ENCODE measurements at regions not wholly inside any gene's neighbourhood (a gene's known extent, or its start where the extent isn't known, plus 50 kb on each side); places are given as distances from the start of the nearest gene placed in this dataset.

GRCh38 chr14:96986256-96987085, 189.3 kb downstream of the VRK1 start:
- no peak for DNase-seq

DNA sequence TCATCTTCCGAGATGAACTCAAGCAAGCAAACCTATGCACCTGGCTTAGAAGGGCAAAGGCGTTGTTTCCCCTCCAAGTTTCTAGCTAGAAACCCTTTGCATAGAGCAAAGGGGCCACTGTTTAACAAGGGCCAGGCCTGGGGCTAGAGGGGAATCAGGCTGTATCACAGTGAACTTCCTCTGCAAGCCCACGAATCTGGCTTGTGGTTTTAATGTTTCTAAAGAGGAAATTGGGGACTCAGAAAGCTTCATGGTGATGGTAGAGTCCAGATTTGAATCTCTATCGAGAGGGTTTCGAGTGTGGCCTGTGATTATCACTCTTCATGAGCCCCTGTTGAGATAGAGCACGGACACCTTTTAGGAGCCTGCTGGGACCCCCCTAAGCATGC, 189.9 kb downstream of the VRK1 start:
- DNase-seq = no peak

GRCh38 chr14:96987771-96988170, 190.6 kb downstream of the VRK1 start:
- no peak for DNase-seq

DNA sequence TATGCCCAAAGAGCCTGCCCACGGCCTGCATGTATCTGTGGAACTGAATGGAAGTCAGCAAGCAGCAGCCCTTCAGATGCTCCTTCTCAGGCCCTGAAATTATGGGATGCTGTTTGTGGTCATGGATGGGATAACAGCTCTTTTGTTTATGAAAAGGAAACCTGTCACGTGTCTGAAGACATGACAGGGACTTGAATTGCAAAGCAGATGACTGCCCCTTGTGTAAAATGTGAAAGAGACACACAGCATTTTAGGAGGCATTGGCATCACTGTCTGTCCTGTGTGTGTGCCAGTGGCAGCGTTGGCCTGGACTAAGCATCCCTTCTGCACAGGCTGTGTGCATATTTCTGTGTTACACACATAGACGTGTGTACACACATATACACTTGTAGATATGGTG, 192.1 kb downstream of the VRK1 start:
- DNase-seq = no peak

DNA sequence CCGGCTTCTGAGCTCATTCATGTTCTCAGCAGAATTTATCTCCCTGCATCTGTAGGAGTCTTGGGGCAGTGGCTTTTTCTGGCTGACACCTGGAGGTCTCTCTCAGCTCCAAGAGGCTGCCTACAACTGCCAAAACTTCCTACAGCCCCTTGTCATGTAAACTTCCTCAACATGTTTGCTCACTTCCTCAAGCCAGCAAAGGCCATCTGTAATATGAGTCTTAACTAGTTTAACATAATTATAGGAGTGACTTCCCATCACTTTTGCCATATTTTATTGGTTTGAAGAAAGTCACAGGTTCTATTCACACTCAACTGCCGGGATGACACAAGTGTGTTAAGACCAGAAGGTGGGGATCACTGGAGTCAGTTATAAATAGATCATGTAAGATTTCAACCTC, 194.0 kb downstream of the VRK1 start:
- DNase-seq = no peak

DNA sequence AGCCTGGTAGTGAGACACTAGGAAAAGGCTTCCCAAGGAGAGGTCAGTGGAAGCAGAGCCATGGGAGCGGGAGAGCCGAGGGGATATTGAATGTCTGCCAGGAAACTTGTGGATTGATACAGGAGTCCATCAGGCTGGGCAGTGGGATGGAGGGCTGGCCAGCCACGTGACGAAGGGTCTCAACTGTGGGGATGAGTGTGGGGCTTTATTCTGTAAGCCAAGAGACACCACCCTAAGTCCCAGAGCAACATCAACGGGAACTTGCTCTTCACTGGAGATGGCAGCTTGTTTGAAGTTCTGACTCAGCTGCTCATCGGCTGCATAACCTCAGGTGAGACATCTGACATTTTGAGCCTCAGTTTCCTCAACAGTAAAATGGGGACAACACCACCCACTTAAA, 197.8 kb downstream of the VRK1 start:
- no peak for DNase-seq

- DNase-seq = no peak
Observed at GRCh38 chr14:96997269-96997668, 200.1 kb downstream of the VRK1 start.

- DNase-seq = no peak
Observed at GRCh38 chr14:96997996-96998395, 200.8 kb downstream of the VRK1 start.

DNA sequence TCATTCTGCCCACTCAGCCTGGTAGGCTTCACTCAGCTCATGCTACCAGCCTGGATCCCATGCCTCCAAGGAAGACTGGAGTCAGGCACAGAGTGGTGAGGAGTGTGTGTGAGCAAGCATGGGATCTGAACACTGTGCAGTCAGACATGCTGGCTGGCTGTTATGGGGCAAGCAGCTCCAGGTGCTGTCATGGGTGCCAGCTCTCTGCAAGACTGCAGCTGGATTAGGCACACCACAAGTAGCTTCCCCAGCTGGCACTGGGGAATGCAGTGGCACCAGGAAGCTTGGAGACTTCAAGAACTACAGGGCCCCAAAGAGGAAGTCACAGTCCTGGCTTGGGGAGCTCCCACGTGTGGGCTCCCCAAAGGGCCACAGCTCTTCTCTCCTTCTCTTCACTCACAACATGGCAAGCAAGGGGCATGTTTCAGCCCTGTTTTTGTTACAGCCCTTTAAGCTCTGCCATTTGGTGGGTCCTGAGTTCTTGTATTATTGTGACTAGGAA, 202.5 kb downstream of the VRK1 start:
- DNase-seq = no peak

DNA sequence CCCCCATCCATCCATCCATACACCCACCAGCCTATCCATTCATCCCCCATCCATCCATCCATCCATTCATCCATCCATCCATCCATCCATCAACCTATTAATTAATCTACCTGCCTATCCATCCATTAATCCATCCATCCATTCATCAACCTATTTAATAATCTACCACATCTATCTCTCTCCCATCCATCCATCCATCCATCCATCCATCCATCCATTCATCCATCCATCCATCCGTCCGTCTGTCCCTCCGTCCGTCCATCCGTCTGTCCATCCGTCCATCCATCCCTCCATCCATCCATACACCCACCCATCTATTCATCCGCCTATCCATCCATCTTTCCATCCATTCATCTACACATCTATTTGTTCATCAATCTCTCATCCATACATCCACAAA, 205.3 kb downstream of the VRK1 start:
- DNase-seq = no peak

- no peak for DNase-seq
Observed at GRCh38 chr14:97005934-97006333, 208.8 kb downstream of the VRK1 start.

DNA sequence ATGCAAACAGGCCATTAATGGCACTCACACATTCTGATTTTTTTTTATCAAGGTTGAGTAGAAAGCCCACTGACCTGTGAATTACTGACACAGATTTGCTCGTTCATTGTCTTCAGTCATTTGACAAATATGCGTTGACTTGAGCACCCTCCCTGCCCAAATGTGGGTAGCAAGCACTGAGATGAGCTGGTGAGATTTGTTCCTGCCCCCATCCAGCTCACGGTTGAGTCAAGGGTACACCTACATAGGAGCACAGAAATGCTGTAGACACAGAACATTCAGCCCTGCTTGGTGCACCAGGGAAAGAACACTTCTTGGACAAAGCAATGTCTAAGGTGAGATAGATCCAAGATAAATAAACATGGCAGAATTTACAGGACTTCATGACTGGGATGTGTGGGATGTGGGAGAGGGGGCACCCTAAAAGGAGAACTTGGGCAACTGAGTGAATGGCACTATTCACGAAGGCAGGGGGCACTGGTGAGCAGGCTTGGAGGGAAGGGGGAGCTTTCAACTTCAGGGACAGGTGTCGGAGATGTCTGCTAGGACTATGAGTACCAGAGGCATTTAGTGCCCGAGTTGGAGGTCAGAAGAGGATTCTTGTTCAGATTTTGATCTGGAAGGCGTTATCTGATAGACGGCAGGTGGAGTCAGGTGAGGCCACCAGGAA, 213.4 kb downstream of the VRK1 start:
- no peak for DNase-seq

- DNase-seq = no peak
Observed at GRCh38 chr14:97013878-97014277, 216.7 kb downstream of the VRK1 start.

DNA sequence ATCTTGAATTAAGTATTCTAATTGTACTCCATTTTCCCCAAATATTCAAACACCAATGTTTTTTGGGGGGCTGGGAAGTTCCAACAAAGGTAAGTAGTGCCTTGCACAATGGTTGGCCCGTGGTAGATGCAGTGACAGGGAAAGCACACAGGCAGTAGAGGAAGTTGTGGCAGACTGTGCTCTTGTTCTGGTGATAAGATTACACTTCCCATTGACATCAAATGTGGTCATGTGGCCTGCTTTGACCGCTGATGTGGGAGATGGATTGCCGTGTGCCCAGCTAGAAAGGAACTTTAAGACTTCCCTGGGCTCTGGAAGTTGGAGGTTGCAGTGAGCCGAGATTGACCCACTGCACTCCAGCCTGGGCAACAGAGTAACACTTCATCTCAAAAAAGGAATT, 223.8 kb downstream of the VRK1 start:
- DNase-seq = peak; percentile 16

GRCh38 chr14:97021571-97022168, 224.5 kb downstream of the VRK1 start:
- DNase-seq = no peak

- no peak for DNase-seq
Observed at GRCh38 chr14:97022741-97023140, 225.6 kb downstream of the VRK1 start.

- DNase-seq = no peak
Observed at GRCh38 chr14:97023871-97024270, 226.7 kb downstream of the VRK1 start.

- no peak for DNase-seq
Observed at GRCh38 chr14:97024300-97024699, 227.1 kb downstream of the VRK1 start.

DNA sequence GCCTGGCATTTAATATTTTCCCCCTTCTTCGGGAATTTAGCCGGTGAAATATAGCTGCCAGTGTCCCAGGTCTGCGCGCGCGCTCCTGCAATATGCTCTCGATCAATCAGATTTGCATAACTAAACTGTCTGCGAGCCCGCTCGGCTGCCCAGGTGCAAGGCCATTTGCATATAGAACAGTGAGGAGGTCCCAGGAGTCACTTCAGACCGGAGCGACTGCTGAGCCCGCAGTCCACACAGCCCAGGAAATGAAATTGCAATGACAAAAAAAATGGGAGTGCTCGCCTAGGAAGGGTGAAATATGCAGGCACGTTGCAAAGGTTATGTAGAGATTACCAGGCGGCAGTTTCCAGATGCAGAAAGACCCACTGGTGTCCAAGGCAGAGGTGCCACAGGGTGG, 228.5 kb downstream of the VRK1 start:
- DNase-seq = no peak

GRCh38 chr14:97027256-97027999, 230.2 kb downstream of the VRK1 start:
- DNase-seq = no peak

GRCh38 chr14:97028382-97028781, 231.2 kb downstream of the VRK1 start:
- DNase-seq = peak; percentile 6

DNA sequence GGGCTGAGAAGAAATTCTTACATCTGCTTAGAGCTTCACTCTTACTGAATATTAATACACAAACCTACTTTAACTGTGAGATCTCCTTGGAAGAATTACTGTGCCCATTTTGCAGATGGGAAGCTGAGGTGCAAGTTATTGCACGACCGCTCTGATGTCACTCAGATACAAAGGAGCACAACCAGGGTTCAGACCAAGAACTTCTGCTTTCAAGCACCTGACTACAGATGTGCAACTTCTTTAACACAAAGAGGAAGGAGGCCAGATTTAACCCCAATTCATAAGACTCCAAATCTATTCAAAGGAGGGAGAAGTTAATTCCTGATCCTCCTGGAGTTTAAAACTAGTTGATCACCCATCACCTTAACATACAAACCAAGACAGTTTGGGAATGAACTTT, 232.6 kb downstream of the VRK1 start:
- DNase-seq = no peak

DNA sequence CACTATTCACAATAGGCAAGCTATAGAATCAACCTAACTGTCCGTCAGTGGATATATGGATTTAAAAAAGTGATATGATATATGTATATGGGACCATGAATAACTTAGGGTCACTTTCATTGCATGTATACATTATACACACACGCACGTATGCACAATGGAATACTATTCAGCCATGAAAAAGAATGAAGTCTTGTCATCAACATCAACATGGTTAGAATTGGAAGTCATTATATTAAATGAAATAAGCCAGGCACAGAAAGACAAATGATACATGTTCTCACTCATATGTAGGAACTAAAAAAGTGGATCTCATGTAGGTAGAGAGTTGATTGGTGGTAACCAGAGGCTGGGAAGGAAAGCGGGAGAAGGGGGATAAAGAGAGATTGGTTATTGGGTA, 234.3 kb downstream of the VRK1 start:
- no peak for DNase-seq

Measured in inflammatory macrophage treated with lipopolysaccharide for 4 hours (primary cell).